ENCODE measurements at regions not wholly inside any gene's neighbourhood (a gene's known extent, or its start where the extent isn't known, plus 50 kb on each side); places are given as distances from the start of the nearest gene placed in this dataset.

DNA sequence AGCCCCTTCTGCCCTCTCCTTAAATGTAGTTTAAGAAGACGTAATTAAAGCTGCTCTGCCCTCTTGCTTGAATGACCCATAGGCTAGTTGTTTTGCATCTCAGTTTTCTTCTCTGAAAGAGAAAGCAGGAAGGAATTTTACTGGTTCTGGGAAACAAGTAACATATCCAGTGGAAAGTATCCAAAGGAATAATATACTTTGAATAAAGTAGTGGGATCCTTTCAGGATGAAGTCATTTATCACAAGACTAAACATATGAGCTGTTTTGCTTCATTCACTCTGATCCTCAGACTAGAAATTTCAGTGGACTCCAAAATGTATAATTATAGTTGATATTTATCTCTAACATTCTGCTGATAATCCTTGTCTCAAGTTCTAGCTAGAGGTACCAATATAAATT, 1297.6 kb upstream of the GOT2 start:
- TF ChIP-seq, protein P1, sequence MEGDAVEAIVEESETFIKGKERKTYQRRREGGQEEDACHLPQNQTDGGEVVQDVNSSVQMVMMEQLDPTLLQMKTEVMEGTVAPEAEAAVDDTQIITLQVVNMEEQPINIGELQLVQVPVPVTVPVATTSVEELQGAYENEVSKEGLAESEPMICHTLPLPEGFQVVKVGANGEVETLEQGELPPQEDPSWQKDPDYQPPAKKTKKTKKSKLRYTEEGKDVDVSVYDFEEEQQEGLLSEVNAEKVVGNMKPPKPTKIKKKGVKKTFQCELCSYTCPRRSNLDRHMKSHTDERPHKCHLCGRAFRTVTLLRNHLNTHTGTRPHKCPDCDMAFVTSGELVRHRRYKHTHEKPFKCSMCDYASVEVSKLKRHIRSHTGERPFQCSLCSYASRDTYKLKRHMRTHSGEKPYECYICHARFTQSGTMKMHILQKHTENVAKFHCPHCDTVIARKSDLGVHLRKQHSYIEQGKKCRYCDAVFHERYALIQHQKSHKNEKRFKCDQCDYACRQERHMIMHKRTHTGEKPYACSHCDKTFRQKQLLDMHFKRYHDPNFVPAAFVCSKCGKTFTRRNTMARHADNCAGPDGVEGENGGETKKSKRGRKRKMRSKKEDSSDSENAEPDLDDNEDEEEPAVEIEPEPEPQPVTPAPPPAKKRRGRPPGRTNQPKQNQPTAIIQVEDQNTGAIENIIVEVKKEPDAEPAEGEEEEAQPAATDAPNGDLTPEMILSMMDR (IDR thresholded peaks at IDR 0.05): no peak
- no peak for TF ChIP-seq POLR2AphosphoS5 (IDR thresholded peaks at IDR 0.05)
